GM19468 (cell line): ENCODE measurements at regions not wholly inside any gene's neighbourhood (a gene's known extent, or its start where the extent isn't known, plus 50 kb on each side); places are given as distances from the start of the nearest gene placed in this dataset.

ENCODE experiments used
- ATAC-seq: cut with Tn5 transposase; IDR thresholded peaks from one replicate; pipeline ENCODE4 v1.9.1; 2021; ENCODE audit warnings: mild to moderate bottlenecking, moderate library complexity, moderate number of reproducible peaks; ENCODE audit not compliant: unreplicated experiment; ENCODE audit errors: extremely low read depth

DNA sequence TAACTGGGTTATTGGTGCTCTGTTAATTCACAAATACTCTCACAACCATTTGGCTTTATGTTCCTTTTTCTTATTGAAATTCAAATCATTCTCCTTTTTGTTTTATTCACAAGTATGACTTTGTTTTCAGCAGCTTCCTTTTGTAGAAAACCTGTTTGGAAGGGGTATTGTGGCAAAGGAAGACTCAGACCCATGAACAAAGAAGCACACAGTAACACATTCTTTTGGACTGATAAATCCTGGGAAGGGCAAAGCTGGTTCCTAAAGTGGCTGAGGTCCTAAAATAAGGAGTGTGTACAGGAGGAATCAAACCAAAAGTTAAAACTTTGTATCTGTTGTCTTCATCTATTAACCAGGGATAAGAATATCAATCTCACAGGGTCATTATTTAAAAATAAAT, 374.7 kb upstream of the FIGN start:
- ATAC-seq = no peak

GRCh38 chr2:164109006-164109405, 373.2 kb upstream of the FIGN start:
- ATAC-seq = no peak

DNA sequence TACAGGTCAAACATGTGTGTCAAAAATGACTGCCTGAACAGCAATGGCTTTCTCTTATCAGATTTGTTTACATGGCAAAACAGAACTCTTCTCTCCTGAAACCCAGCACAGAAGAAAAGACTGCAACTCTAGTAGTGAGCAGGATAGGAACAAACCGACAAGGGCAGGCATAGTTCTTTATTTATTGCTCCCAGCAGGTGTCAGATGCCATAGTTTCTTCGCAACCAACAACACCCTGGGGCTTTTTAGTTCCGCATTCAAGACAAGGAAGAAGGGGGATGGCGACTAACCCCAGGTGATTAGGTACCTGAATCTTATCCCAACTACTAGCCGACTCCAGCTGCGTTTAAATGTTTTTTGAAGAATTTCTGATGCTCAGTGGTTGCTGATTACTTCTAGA, 367.5 kb upstream of the FIGN start:
- no peak for ATAC-seq

- no peak for ATAC-seq
These were observed 366.6 kb upstream of the FIGN start for GRCh38 chr2:164102366-164102765.

- ATAC-seq = no peak
These were observed 355.9 kb upstream of the FIGN start for GRCh38 chr2:164091673-164092072.

DNA sequence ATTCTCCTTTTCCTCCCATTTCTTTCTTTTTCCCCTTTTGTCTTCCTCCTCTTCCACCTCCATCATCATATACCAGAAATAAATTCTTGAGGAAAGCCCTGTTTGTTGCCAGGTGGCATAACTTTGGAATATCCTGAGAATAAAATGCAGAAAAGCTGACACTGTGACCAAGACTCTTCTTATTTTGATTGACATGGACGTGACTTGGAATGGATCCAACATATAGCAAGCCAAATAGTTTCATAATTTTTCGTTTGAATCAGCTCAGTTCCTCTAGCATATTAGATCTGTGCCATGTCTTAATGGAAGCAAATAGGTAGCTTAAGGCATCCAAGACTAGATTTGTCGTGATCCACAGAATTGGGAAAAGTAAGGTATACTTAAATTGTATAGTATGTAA, 354.7 kb upstream of the FIGN start:
- no peak for ATAC-seq

- ATAC-seq = no peak
These were observed 348.3 kb upstream of the FIGN start for GRCh38 chr2:164084066-164084465.

- no peak for ATAC-seq
These were observed 344.7 kb upstream of the FIGN start for GRCh38 chr2:164080486-164080885.

DNA sequence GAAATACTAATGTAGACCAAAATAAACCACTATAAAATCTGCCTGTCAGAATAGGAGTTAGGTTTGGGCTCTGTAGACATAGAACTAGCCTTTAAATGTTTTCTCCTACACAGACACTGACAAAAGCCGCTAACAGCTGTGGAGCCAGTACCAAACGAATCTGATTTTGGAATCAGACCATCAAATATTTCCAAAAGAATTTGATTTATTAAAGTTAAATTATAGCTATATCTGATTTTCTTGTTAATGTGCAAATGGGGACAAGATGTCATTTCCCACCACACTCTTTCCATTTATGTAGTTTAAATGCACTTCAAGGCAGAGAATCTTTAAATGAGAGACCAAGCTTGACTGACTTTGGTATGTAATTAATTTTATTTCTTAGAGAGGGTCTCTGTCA, 343.4 kb upstream of the FIGN start:
- no peak for ATAC-seq

DNA sequence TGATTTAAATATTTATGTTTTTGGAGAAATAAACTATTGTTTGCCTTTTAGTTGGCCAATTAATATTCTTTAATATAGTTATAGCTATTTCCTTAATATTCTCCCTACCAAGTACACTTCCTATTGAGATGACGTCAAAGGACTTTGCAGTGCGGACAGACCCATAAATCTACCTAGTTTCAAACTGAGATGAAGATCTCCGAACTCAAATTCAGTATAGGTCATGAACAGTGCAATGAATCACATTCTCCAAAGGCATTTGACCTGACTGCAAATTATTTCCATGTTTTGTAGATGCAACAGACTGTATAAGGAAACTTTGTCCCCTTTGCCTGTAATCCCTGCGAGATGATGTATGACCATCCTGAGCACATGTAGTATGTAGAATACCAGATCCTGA, 342.6 kb upstream of the FIGN start:
- no peak for ATAC-seq

DNA sequence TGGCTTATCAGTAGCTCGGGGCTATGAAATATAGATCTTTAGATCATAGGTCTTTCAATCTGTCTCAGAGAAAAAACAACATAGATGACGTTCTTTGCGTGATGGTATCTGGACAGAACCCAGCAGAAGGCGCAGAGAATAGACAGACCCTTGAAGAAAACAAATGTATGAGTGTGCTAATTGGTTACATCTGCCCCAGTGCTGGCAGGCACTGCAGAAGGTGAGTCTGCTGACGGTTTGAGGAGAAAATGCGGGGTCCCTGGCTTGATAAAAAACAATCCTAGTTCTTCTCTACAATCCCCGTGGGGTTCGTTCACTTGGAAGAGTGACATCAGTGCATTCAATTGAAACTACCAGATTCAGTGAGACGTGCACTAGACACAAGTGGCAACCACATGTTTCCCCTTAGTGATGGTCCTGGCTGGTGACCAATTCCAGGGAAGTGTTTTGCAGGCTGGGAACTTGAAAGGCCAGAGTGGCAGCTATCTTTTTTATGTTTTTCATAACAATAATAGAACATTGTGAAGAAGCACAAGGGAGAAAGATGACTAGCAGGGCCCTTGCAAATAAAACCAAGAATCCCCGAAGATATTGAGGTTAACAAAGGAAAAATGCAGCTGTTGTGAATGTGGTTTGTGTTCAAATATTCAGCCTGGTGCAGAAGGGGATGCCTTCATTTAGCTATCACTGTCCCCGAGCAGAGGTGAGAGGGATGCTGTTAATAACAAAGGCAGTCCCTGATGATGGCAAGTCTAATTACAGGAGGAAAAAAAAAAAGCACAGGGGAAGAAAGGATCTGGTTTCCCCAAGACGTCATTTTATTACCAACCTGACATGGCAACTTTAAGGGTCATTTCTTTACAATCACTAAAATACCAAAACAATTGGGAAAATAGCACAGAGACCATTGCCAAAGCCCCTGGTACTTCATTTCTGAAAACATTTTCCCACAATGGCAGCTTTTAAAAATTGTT, 337.6 kb upstream of the FIGN start:
- ATAC-seq = no peak

DNA sequence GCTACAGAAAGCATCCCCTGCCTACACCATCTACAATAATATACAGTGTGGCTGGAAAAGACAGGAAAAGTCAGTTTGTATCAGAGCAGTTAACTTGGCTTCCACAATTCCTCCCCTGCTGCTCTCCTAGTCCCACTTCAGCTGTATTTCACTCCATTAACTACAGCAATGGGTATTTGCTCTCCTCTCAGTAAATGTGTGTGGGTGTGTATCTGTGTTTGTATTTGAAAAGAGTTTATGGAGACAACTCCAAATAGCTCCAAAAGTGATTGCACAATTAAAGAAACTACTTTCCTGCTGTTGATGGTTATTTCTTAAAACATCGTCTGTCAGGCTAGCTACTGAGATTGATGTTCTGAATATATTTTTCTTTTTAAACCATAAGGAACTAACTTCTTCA, 333.7 kb upstream of the FIGN start:
- ATAC-seq = no peak

GRCh38 chr2:164068063-164068462, 332.3 kb upstream of the FIGN start:
- ATAC-seq = no peak

GRCh38 chr2:164066095-164066494, 330.3 kb upstream of the FIGN start:
- ATAC-seq = no peak

- no peak for ATAC-seq
These were observed 329.2 kb upstream of the FIGN start for GRCh38 chr2:164065038-164065437.

GRCh38 chr2:164061129-164061746, 325.4 kb upstream of the FIGN start:
- ATAC-seq = no peak

GRCh38 chr2:164060031-164060430, 324.2 kb upstream of the FIGN start:
- ATAC-seq = no peak

DNA sequence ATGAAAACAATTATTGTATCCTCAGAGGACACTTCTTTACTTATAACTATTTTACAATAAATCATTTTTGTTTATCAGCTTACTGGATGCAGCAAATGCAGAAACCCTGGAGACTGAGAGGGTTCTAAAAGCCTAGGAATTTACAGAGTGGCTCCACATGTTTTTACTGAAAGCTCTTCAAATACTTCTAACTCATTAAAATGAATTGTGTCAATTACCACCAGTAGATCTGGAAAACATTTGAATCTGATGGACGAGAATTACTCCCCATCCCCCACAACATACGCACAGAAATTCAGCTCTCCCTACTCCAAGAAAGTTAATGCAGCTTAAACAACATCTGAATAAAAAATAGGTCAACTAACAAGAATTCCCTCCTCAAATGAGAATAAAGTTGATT, 319.8 kb upstream of the FIGN start:
- ATAC-seq = no peak

GRCh38 chr2:164054651-164055050, 318.8 kb upstream of the FIGN start:
- no peak for ATAC-seq

DNA sequence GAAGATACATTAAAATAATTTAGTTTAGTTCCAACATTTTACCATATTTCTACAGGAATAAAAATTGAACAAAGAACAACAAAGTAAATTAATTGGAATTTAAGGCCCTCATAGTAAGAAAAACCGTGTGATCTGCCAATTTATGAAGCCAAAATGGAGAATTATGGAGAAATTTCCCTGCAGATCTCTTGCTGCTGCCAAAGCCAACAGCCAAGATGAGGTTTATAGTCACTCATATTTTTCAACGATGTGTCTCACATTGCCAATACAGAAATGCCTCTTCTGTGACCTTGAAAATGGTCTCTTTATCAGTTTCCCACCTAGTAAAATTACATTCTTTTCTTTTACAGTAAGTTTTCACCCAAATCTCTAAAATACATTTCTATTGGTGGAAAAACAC, 317.2 kb upstream of the FIGN start:
- no peak for ATAC-seq

DNA sequence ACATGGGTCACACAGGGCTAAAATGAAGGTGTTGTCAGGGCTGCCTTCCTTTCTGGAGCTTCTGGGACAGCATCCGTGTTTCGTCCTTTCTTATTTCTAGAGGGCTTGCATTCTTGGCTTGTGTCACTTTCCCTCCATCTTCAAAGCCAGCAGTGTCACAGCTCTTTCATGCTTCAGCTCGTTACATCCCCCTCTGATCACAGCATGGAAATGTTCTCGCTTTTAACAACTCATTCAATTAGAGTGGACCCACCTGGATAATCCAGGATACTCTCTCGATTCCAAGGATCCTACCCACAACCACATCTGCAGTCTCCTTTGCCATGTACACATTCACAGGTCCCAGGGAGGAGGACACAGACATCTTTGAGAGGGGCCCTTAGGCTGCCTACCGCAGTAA, 316.2 kb upstream of the FIGN start:
- ATAC-seq = no peak

GRCh38 chr2:164048729-164049128, 312.9 kb upstream of the FIGN start:
- no peak for ATAC-seq
